CD4-positive, alpha-beta T cell (primary cell): ENCODE measurements at regions not wholly inside any gene's neighbourhood (a gene's known extent, or its start where the extent isn't known, plus 50 kb on each side); places are given as distances from the start of the nearest gene placed in this dataset.

Source experiments
- ATAC-seq: fragments of 200-7000 bp; cut with Tn5 transposase; one replicate; pipeline ENCODE4 v1.10.0; 2022; ENCODE audit warnings: mild to moderate bottlenecking; ENCODE audit not compliant: poor library complexity
- CTCF ChIA-PET: fragments of 350-600 bp; sonication (Branson Sonifier 250); formaldehyde crosslinking; loops from one replicate; lab custom pipeline; 2021; ENCODE audit warnings: antibody characterized with exemption, inconsistent platforms; lab: Charles Lee
- POLR2A ChIA-PET: fragments of 350-600 bp; sonication (Branson Sonifier 250); formaldehyde crosslinking; loops from one replicate; lab custom pipeline; 2021; ENCODE audit warnings: antibody characterized with exemption, inconsistent platforms; lab: Charles Lee
- DNase-seq, 14 experiments: peaks; one replicate each; pipeline ENCODE4 v3.0.0-alpha.2; 2013 to 2020; ENCODE audit warnings: mixed read lengths in 2 of 14
- H3K27ac ChIP-seq, 2 donors: one replicate each; pipeline versions ENCODE4 v1.5.1 to v1.7.0; 2013; ENCODE audit warnings: low read length in 2 of 2, low read depth in 1 of 2, mild to moderate bottlenecking in 1 of 2
- H3K27me3 ChIP-seq, 2 experiments: 1 replicate in 1 of 2; 2 replicates in 1 of 2; pipeline versions ENCODE4 v1.6.1 to v1.7.0; 2013; ENCODE audit warnings: low read length in 2 of 2, control low read depth in 1 of 2, mild to moderate bottlenecking in 1 of 2, moderate library complexity in 1 of 2; ENCODE audit not compliant: insufficient read depth in 2 of 2, control insufficient read depth in 1 of 2
- H3K36me3 ChIP-seq: one replicate; pipeline ENCODE4 v1.6.1; 2013; ENCODE audit warnings: low read length, control low read depth; ENCODE audit not compliant: insufficient read depth
- H3K4me1 ChIP-seq: one replicate; pipeline ENCODE4 v1.6.1; 2013; ENCODE audit warnings: low read length, control low read depth; ENCODE audit not compliant: insufficient read depth
- H3K4me3 ChIP-seq: one replicate; pipeline ENCODE4 v1.5.1; 2013; ENCODE audit warnings: mild to moderate bottlenecking, low read length, moderate library complexity
- H3K9me3 ChIP-seq, 2 experiments: 1 replicate in 1 of 2; 2 replicates in 1 of 2; pipeline versions ENCODE4 v1.6.1 to v1.7.0; 2013; ENCODE audit warnings: low read length in 2 of 2, mild to moderate bottlenecking in 2 of 2, control low read depth in 1 of 2, moderate library complexity in 1 of 2; ENCODE audit not compliant: control insufficient read depth in 1 of 2, insufficient read depth in 1 of 2
- H3K27ac Mint-ChIP-seq: one replicate; pipeline ENCODE4 v1.8.0; 2020; ENCODE audit warnings: mixed read lengths
- H3K27me3 Mint-ChIP-seq: one replicate; pipeline ENCODE4 v1.8.0; 2021; ENCODE audit warnings: mixed read lengths
- H3K36me3 Mint-ChIP-seq: one replicate; pipeline ENCODE4 v1.8.0; 2021; ENCODE audit warnings: low read depth, mixed read lengths
- H3K4me1 Mint-ChIP-seq: one replicate; pipeline ENCODE4 v1.8.0; 2021; ENCODE audit warnings: low read depth, mixed read lengths
- H3K4me3 Mint-ChIP-seq: one replicate; pipeline ENCODE4 v1.8.0; 2020; ENCODE audit warnings: mild to moderate bottlenecking, mixed read lengths
- H3K9me3 Mint-ChIP-seq: one replicate; pipeline ENCODE4 v1.8.0; 2020; ENCODE audit warnings: mixed read lengths
- CTCF ChIP-seq: fragments of 200-600 bp; IDR thresholded peaks from one replicate; pipeline ENCODE4 v1.8.0; 2022; ENCODE audit warnings: antibody characterized with exemption, mild to moderate bottlenecking
- intact Hi-C, 2 experiments: fragments of 100-400 bp; cut with DNase I in 1 of 2; cut with micrococcal nuclease in 1 of 2; formaldehyde crosslinking; loops; one replicate each; pipeline versions ENCODE4 v1.15.1 to v1.9.0; 2023 to 2025; cut with DNase I, micrococcal nuclease

GRCh38 chr17:70560471-70560870 is 391.1 kb downstream of the KCNJ2 start:
- CTCF ChIA-PET: interaction anchor here (0.6 kb wide), 1 partner anchor 20 kb away, joined by 5 read pairs; no protein-coding TSS in a partner anchor
- intact Hi-C loops: loop anchor here in 1 of 2 experiments (10.0 kb wide), 1 partner anchor 46 kb away; no protein-coding TSS in a partner anchor
- POLR2A ChIA-PET: no interaction called here

GRCh38 chr17:70562137-70562536 is 392.8 kb downstream of the KCNJ2 start:
- H3K4me1 Mint-ChIP-seq: no peaks in the 10 kb centered on the region
- H3K4me1 ChIP-seq: no peaks in the 10 kb centered on the region
- no peaks in the 10 kb centered on the region for H3K36me3 Mint-ChIP-seq
- no peak overlapping the region for H3K27ac Mint-ChIP-seq
- H3K9me3 ChIP-seq: no peaks in the 10 kb centered on the region
- H3K36me3 ChIP-seq: no peaks in the 10 kb centered on the region
- DNase-seq: no peak
- H3K4me3 Mint-ChIP-seq: no peak overlapping the region
- no peak overlapping the region for H3K4me3 ChIP-seq
- ChIA-PET CTCF (no interaction called here), POLR2A (no interaction called here)
- H3K27me3 Mint-ChIP-seq: no peaks in the 10 kb centered on the region
- H3K9me3 Mint-ChIP-seq: no peaks in the 10 kb centered on the region
- H3K27me3 ChIP-seq: no peaks in the 10 kb centered on the region
- H3K27ac ChIP-seq: no peak overlapping the region
- ATAC-seq: no peak
- no peak for TF ChIP-seq CTCF
- intact Hi-C loops: loop anchor here in 1 of 2 experiments (10.0 kb wide), 1 partner anchor 47 kb away; no protein-coding TSS in a partner anchor

More at GRCh38 chr17:70560471-70560870, 391.1 kb downstream of the KCNJ2 start:
- TF ChIP-seq CTCF: no peak
- no peak for DNase-seq
- H3K27ac ChIP-seq: no peak overlapping the region
- ATAC-seq: no peak
- no peak overlapping the region for H3K4me3 ChIP-seq
- no peaks in the 10 kb centered on the region for H3K9me3 ChIP-seq
- Mint-ChIP-seq H3K27me3 (no peaks in the 10 kb centered on the region), H3K27ac (no peak overlapping the region), H3K4me1 (no peaks in the 10 kb centered on the region), H3K9me3 (no peaks in the 10 kb centered on the region), H3K4me3 (no peak overlapping the region), H3K36me3 (no peaks in the 10 kb centered on the region)
- H3K27me3 ChIP-seq: no peaks in the 10 kb centered on the region
- H3K36me3 ChIP-seq: no peaks in the 10 kb centered on the region
- no peaks in the 10 kb centered on the region for H3K4me1 ChIP-seq

- no peaks in the 10 kb centered on the region for H3K36me3 Mint-ChIP-seq
- H3K4me3 Mint-ChIP-seq: no peak overlapping the region
- ChIA-PET CTCF (no interaction called here), POLR2A (no interaction called here)
- TF ChIP-seq CTCF: no peak
- H3K9me3 ChIP-seq: no peaks in the 10 kb centered on the region
- H3K4me3 ChIP-seq: no peak overlapping the region
- DNase-seq: no peak
- intact Hi-C loops: loop anchor here in 1 of 2 experiments (10.0 kb wide), 1 partner anchor 49 kb away; no protein-coding TSS in a partner anchor
- no peaks in the 10 kb centered on the region for H3K4me1 ChIP-seq
- no peaks in the 10 kb centered on the region for H3K36me3 ChIP-seq
- H3K4me1 Mint-ChIP-seq: no peaks in the 10 kb centered on the region
- no peak overlapping the region for H3K27ac ChIP-seq
- H3K27ac Mint-ChIP-seq: no peak overlapping the region
- H3K27me3 Mint-ChIP-seq: no peaks in the 10 kb centered on the region
- H3K9me3 Mint-ChIP-seq: no peaks in the 10 kb centered on the region
- ATAC-seq: no peak
- no peaks in the 10 kb centered on the region for H3K27me3 ChIP-seq
Observed at GRCh38 chr17:70563281-70563820, 394.0 kb downstream of the KCNJ2 start.
